ENCODE measurements at regions not wholly inside any gene's neighbourhood (a gene's known extent, or its start where the extent isn't known, plus 50 kb on each side); places are given as distances from the start of the nearest gene placed in this dataset.

DNA sequence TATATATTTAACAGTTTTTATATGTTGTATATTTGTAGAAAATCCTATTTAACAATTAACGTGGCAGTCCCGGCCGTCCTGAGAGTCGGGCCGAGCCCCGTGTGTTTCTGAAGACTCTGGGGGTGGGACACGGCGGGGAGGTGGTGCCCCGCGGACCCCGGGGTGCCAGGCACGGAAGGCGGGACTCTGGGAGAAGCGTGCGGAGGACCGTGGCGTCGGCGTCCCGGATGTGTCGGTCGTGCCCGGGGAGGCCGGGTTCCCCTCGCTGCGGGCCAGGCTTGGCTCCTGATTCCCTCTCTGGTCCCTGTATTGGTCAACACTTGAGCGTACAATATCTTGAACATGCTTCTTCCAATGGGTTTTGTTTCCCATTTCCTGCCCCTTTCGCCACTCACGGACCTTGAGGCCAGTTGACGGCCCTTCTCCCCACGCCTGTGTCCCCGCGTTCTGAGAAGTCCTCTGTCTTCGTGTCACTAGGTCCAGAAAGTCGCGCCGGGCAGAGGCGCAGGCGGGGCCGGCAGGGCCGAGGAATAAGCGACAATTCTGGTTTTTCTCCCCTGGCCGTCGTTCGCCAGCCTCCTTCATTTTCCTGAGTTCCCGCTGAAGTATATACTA lies 1076.7 kb downstream of the BRD1 start:
- TF ChIP-seq, protein P1, sequence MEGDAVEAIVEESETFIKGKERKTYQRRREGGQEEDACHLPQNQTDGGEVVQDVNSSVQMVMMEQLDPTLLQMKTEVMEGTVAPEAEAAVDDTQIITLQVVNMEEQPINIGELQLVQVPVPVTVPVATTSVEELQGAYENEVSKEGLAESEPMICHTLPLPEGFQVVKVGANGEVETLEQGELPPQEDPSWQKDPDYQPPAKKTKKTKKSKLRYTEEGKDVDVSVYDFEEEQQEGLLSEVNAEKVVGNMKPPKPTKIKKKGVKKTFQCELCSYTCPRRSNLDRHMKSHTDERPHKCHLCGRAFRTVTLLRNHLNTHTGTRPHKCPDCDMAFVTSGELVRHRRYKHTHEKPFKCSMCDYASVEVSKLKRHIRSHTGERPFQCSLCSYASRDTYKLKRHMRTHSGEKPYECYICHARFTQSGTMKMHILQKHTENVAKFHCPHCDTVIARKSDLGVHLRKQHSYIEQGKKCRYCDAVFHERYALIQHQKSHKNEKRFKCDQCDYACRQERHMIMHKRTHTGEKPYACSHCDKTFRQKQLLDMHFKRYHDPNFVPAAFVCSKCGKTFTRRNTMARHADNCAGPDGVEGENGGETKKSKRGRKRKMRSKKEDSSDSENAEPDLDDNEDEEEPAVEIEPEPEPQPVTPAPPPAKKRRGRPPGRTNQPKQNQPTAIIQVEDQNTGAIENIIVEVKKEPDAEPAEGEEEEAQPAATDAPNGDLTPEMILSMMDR (IDR thresholded peaks at IDR 0.05) = no peak
- TF ChIP-seq POLR2A (IDR thresholded peaks at IDR 0.05) = no peak

Measured in adrenal gland (tissue), 5 donors.